Activated CD4-positive, alpha-beta memory T cell treated with anti-CD3 and anti-CD28 coated beads, Interleukin-2, amount 10 ng/mL, durations not matched to agents 7 days and 5 days (primary cell): ENCODE measurements at regions not wholly inside any gene's neighbourhood (a gene's known extent, or its start where the extent isn't known, plus 50 kb on each side); places are given as distances from the start of the nearest gene placed in this dataset.
"Not testable (repeated sequence)": the region's sequence is repeated elsewhere in the genome, so short reads cannot be mapped to it uniquely, and the experiment has no call there.

ENCODE experiments used
- CTCF ChIA-PET: fragments of 350-600 bp; sonication (Branson Sonifier 250); formaldehyde crosslinking; loops from one replicate; lab custom pipeline; 2021; ENCODE audit warnings: antibody characterized with exemption, inconsistent platforms; lab: Charles Lee
- POLR2A ChIA-PET: fragments of 350-600 bp; sonication (Branson Sonifier 250); formaldehyde crosslinking; loops from one replicate; lab custom pipeline; 2021; ENCODE audit warnings: antibody characterized with exemption; lab: Charles Lee
- DNase-seq: peaks from one replicate; pipeline ENCODE4 v3.0.0-alpha.2; 2020
- H3K27ac Mint-ChIP-seq: one replicate; pipeline ENCODE4 v1.8.0; 2021; ENCODE audit warnings: mild to moderate bottlenecking, mixed read lengths
- H3K27me3 Mint-ChIP-seq: one replicate; pipeline ENCODE4 v1.8.0; 2021; ENCODE audit warnings: mixed read lengths
- H3K36me3 Mint-ChIP-seq: one replicate; pipeline ENCODE4 v1.8.0; 2021; ENCODE audit warnings: low read depth, mixed read lengths
- H3K4me1 Mint-ChIP-seq: one replicate; pipeline ENCODE4 v1.8.0; 2021; ENCODE audit warnings: mixed read lengths
- H3K4me3 Mint-ChIP-seq: one replicate; pipeline ENCODE4 v1.8.0; 2021; ENCODE audit warnings: mild to moderate bottlenecking, mixed read lengths
- H3K9me3 Mint-ChIP-seq: one replicate; pipeline ENCODE4 v1.8.0; 2021; ENCODE audit warnings: mixed read lengths

- H3K27ac Mint-ChIP-seq = no peak overlapping the region
- H3K4me1 Mint-ChIP-seq = peaks cover 17% of the 10 kb centered on the region
- H3K9me3 Mint-ChIP-seq = peaks cover 3% of the 10 kb centered on the region
- DNase-seq = no peak
- H3K36me3 Mint-ChIP-seq = no peaks in the 10 kb centered on the region
- no peak overlapping the region for H3K4me3 Mint-ChIP-seq
- CTCF ChIA-PET = interaction anchor here (1.0 to 2.1 kb wide), 2 partner anchors 20 to 33 kb away, joined by 3 to 9 read pairs; no protein-coding TSS in a partner anchor
- POLR2A ChIA-PET = no interaction called here
- H3K27me3 Mint-ChIP-seq = no peaks in the 10 kb centered on the region
Measured at GRCh38 chr3:188975600-188976314, 196.0 kb upstream of the TPRG1 start.

DNA sequence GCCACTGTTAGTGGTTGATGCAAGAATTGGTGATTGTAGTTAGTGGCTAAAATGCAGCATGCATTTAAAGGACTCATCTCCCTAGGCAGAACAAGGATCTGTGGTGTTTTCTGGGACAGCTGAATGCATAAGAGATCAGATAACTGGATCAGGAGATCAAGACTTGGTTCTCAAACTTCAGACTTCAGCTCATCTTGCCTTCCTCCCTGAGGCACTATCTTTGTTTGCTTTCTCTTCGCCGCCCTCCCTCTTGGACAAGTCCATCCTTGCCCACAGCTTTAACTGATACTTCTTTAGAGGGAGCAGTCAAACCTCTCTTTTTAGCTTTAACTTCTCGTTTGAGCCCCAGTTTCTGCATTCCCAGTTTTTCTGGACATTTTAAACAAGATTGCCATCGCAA is 195.4 kb upstream of the TPRG1 start:
- H3K27ac Mint-ChIP-seq = no peak overlapping the region
- peaks cover 17% of the 10 kb centered on the region for H3K4me1 Mint-ChIP-seq
- DNase-seq = no peak
- H3K36me3 Mint-ChIP-seq = no peaks in the 10 kb centered on the region
- peaks cover 3% of the 10 kb centered on the region for H3K9me3 Mint-ChIP-seq
- ChIA-PET POLR2A (no interaction called here), CTCF (interaction anchor here (1.0 to 2.1 kb wide), 2 partner anchors 21 to 32 kb away, joined by 3 to 9 read pairs; no protein-coding TSS in a partner anchor)
- H3K4me3 Mint-ChIP-seq = no peak overlapping the region
- no peaks in the 10 kb centered on the region for H3K27me3 Mint-ChIP-seq

- peaks cover 14% of the 10 kb centered on the region for H3K4me1 Mint-ChIP-seq
- POLR2A ChIA-PET = no interaction called here
- CTCF ChIA-PET = no interaction called here
- H3K4me3 Mint-ChIP-seq = no peak overlapping the region
- H3K36me3 Mint-ChIP-seq = no peaks in the 10 kb centered on the region
- DNase-seq = no peak
- no peaks in the 10 kb centered on the region for H3K27me3 Mint-ChIP-seq
- H3K9me3 Mint-ChIP-seq = no peaks in the 10 kb centered on the region
- H3K27ac Mint-ChIP-seq = no peak overlapping the region
Measured at GRCh38 chr3:188978421-188979171, 193.2 kb upstream of the TPRG1 start.

- H3K36me3 Mint-ChIP-seq = no peaks in the 10 kb centered on the region
- no peak for DNase-seq
- no peak overlapping the region for H3K4me3 Mint-ChIP-seq
- ChIA-PET CTCF (no interaction called here), POLR2A (no interaction called here)
- H3K27me3 Mint-ChIP-seq = peaks cover 2% of the 10 kb centered on the region
- H3K9me3 Mint-ChIP-seq = no peaks in the 10 kb centered on the region
- peaks cover 13% of the 10 kb centered on the region for H3K4me1 Mint-ChIP-seq
- H3K27ac Mint-ChIP-seq = no peak overlapping the region
Measured at GRCh38 chr3:188979248-188979647, 192.5 kb upstream of the TPRG1 start.

DNA sequence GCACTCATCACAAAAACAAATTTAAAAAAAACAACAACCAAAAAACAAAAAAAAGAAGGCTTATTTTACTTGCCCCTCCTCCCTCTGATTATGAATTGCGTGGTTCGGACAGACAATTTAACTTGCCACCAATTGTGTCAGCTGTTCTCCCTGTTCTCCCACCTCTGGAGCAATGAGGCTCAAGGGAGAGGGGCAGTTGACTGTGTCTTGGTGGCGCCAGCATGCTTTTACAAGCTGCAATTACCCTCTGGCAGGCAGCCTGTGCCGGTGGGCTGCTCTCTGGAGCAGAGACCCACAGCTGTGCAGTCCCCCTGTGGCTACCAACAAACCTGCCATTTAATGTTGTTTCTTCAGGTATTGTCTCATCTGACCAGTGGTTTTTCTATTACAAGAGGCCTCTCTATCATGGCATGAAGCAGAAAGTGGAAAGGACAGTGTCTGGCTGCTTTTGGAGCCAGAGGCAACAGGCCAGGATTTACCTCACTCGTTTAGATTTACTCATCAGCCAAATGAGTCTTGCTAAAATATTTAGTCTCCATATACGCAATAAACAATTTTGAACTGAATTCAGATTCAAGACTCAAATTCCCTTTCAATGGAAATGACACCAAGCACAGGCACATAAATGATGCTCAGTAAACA is 192.0 kb upstream of the TPRG1 start:
- DNase-seq = no peak
- no peak overlapping the region for H3K4me3 Mint-ChIP-seq
- peaks cover 8% of the 10 kb centered on the region for H3K4me1 Mint-ChIP-seq
- H3K9me3 Mint-ChIP-seq = no peaks in the 10 kb centered on the region
- ChIA-PET POLR2A (no interaction called here), CTCF (no interaction called here)
- no peak overlapping the region for H3K27ac Mint-ChIP-seq
- no peaks in the 10 kb centered on the region for H3K36me3 Mint-ChIP-seq
- peaks cover 3% of the 10 kb centered on the region for H3K27me3 Mint-ChIP-seq

DNA sequence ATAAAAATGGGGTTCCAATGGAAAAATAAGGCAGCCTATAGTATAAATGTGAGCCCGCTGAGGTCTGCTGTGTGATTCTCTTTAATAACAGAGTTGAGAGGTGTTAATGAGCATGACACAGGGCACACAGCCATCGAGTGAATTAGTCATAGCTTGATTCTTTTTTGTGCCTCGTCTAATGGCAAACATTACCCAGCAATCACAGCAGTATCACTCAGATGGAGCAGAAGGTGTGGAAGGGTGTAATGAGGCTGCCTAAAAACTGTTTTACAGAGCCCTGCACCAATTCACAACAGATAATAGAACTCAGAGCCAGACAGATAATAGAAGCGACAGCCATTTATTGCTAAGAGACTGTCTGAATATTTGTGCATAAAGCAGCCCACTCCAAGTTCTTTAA is 178.6 kb upstream of the TPRG1 start:
- ChIA-PET CTCF (interaction anchor here (1.1 kb wide), 1 partner anchor 38 kb away, joined by 5 read pairs; no protein-coding TSS in a partner anchor), POLR2A (no interaction called here)
- peaks cover 3% of the 10 kb centered on the region for H3K27me3 Mint-ChIP-seq
- no peak overlapping the region for H3K27ac Mint-ChIP-seq
- DNase-seq = no peak
- H3K4me3 Mint-ChIP-seq = no peak overlapping the region
- H3K4me1 Mint-ChIP-seq = no peaks in the 10 kb centered on the region
- H3K9me3 Mint-ChIP-seq = peaks cover 2% of the 10 kb centered on the region
- H3K36me3 Mint-ChIP-seq = no peaks in the 10 kb centered on the region

DNA sequence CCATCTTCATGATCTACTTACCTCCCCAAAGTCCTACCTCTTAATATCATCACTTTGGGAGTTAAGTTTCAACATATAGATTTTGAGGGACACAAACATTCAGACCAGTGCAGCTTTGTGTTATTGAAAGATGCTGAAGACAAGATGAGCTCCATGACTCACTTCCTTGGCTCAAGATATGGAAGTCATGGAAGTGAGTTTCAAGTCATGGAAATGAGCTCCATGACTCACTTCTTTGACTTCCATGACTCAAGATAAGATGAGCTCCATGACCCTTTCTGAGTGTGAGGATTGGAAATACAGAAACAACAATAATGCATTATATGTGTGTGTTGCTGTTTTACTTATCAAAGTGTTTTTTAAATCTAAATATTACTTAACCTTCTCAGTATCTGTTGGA is 170.2 kb upstream of the TPRG1 start:
- no peak overlapping the region for H3K4me3 Mint-ChIP-seq
- H3K27ac Mint-ChIP-seq = no peak overlapping the region
- CTCF ChIA-PET = no interaction called here
- peaks cover 2% of the 10 kb centered on the region for H3K27me3 Mint-ChIP-seq
- POLR2A ChIA-PET = no interaction called here
- no peaks in the 10 kb centered on the region for H3K9me3 Mint-ChIP-seq
- H3K4me1 Mint-ChIP-seq = no peaks in the 10 kb centered on the region
- H3K36me3 Mint-ChIP-seq = peaks cover 2% of the 10 kb centered on the region
- no peak for DNase-seq

GRCh38 chr3:189003410-189003809 is 168.4 kb upstream of the TPRG1 start:
- peaks cover 2% of the 10 kb centered on the region for H3K27me3 Mint-ChIP-seq
- H3K9me3 Mint-ChIP-seq = peaks cover 3% of the 10 kb centered on the region
- no peaks in the 10 kb centered on the region for H3K4me1 Mint-ChIP-seq
- ChIA-PET CTCF (interaction anchor here (1.0 to 1.2 kb wide), 2 partner anchors 39 to 142 kb away, joined by 3 to 4 read pairs; no protein-coding TSS in a partner anchor), POLR2A (no interaction called here)
- no peak overlapping the region for H3K4me3 Mint-ChIP-seq
- DNase-seq = no peak
- H3K36me3 Mint-ChIP-seq = peaks cover 2% of the 10 kb centered on the region
- no peak overlapping the region for H3K27ac Mint-ChIP-seq

- POLR2A ChIA-PET = interaction anchor here (0.7 kb wide), 1 partner anchor 26 kb away, joined by 3 read pairs; no protein-coding TSS in a partner anchor
- no peak overlapping the region for H3K4me3 Mint-ChIP-seq
- H3K4me1 Mint-ChIP-seq = peaks cover 18% of the 10 kb centered on the region
- peaks cover 5% of the 10 kb centered on the region for H3K27me3 Mint-ChIP-seq
- H3K27ac Mint-ChIP-seq = peak overlapping the region; percentile 15
- peaks cover 24% of the 10 kb centered on the region for H3K9me3 Mint-ChIP-seq
- DNase-seq = no peak
- peaks cover 12% of the 10 kb centered on the region for H3K36me3 Mint-ChIP-seq
- CTCF ChIA-PET = interaction anchor here (1.3 kb wide), 1 partner anchor 1273 kb away, joined by 4 read pairs; no protein-coding TSS in a partner anchor
Measured at GRCh38 chr3:189013224-189013888, 158.4 kb upstream of the TPRG1 start.

- Mint-ChIP-seq H3K27me3 (peaks cover 5% of the 10 kb centered on the region), H3K27ac (no peak overlapping the region), H3K36me3 (peaks cover 12% of the 10 kb centered on the region), H3K9me3 (peaks cover 24% of the 10 kb centered on the region), H3K4me1 (peaks cover 18% of the 10 kb centered on the region), H3K4me3 (no peak overlapping the region)
- DNase-seq = no peak
- ChIA-PET CTCF (no interaction called here), POLR2A (no interaction called here)
Measured at GRCh38 chr3:189014526-189014925, 157.2 kb upstream of the TPRG1 start.

DNA sequence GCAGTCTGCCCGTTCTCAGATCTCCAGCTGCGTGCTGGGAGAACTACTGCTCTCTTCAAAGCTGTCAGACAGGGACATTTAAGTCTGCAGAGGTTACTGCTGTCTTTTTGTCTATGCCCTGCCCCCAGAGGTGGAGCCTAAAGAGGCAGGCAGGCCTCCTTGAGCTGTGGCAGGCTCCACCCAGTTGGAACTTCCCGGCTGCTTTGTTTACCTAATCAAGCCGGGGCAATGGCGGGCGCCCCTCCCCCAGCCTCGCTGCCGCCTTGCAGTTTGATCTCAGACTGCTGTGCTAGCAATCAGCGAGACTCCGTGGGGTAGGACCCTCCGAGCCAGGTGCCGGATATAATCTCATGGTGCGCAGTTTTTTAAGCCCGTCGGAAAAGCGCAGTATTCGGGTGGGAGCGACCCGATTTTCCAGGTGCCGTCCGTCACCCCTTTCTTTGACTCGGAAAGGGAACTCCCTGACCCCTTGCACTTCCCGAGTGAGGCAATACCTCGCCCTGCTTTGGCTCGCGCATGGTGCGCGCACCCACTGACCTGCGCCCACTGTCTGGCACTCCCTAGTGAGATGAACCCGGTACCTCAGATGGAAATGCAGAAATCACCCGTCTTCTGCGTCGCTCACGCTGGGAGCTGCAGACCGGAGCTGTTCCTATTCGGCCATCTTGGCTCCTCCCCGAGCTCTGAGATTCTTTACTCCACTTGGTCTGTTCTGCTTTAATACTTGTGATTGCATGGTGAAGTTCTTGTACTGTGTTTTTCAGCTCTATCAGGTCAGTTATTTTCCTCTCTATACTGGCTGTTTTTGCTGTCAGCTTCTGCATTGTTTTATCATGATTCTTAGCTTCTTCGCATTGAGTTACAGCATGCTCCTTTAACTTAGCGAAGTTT is 148.9 kb upstream of the TPRG1 start:
- H3K27ac Mint-ChIP-seq, H3K4me1 Mint-ChIP-seq, H3K36me3 Mint-ChIP-seq, H3K27me3 Mint-ChIP-seq, H3K4me3 Mint-ChIP-seq, H3K9me3 Mint-ChIP-seq, POLR2A ChIA-PET, DNase-seq: not testable (repeated sequence)
- CTCF ChIA-PET = interaction anchor here (1.2 kb wide), 1 partner anchor 19 kb away, joined by 4 read pairs; no protein-coding TSS in a partner anchor

- Mint-ChIP-seq H3K27ac (no peak overlapping the region), H3K4me3 (no peak overlapping the region), H3K9me3 (peaks cover 12% of the 10 kb centered on the region), H3K36me3 (peaks cover 10% of the 10 kb centered on the region), H3K27me3 (peaks cover 8% of the 10 kb centered on the region), H3K4me1 (no peaks in the 10 kb centered on the region)
- CTCF ChIA-PET = interaction anchor here (1.1 kb wide), 1 partner anchor 24 kb away, joined by 3 read pairs; no protein-coding TSS in a partner anchor
- POLR2A ChIA-PET = no interaction called here
- no peak for DNase-seq
Measured at GRCh38 chr3:189025866-189026265, 145.9 kb upstream of the TPRG1 start.
